Colonic mucosa (tissue), 4 donors: ENCODE measurements at regions not wholly inside any gene's neighbourhood (a gene's known extent, or its start where the extent isn't known, plus 50 kb on each side); places are given as distances from the start of the nearest gene placed in this dataset.

Experiments
- DNase-seq: peaks from one replicate; pipeline ENCODE4 v3.0.0-alpha.2; 2020
- H3K27ac ChIP-seq: fragments of 200-600 bp; one replicate; pipeline ENCODE4 v1.8.0; 2021
- H3K27me3 ChIP-seq: fragments of 200-600 bp; one replicate; pipeline ENCODE4 v1.8.0; 2021
- H3K36me3 ChIP-seq: fragments of 200-600 bp; one replicate; pipeline ENCODE4 v1.8.0; 2021
- H3K4me1 ChIP-seq: fragments of 200-600 bp; one replicate; pipeline ENCODE4 v1.8.0; 2021; ENCODE audit warnings: mild to moderate bottlenecking
- H3K4me3 ChIP-seq: fragments of 200-600 bp; one replicate; pipeline ENCODE4 v1.8.0; 2021
- H3K9ac ChIP-seq, 2 donors: one replicate each; pipeline ENCODE4 v1.7.0; 2013; ENCODE audit warnings: control low read depth in 2 of 2, low read depth in 2 of 2, low read length in 2 of 2
- H3K9me3 ChIP-seq: fragments of 200-600 bp; one replicate; pipeline ENCODE4 v1.8.0; 2021
- CTCF ChIP-seq: fragments of 200-600 bp; IDR thresholded peaks from one replicate; pipeline ENCODE4 v1.8.0; 2022; ENCODE audit warnings: antibody characterized with exemption, mild to moderate bottlenecking
- intact Hi-C: fragments of 100-400 bp; cut with DNase I; formaldehyde crosslinking; loops from one replicate; pipeline ENCODE4 v1.14.1; 2022
- donor health status: healthy.
- donor health status: DM: no; HTN: no; CAD: no.
- donor health status: DM: no; HTN: no; CAD: no.

GRCh38 chr3:157786211-157786610, 283.0 kb upstream of the VEPH1 start:
- no peak overlapping the region for H3K4me3 ChIP-seq
- H3K36me3 ChIP-seq, result no peaks in the 10 kb centered on the region
- no peak overlapping the region for H3K9ac ChIP-seq
- intact Hi-C loops, result no loop called here
- no peak overlapping the region for H3K27ac ChIP-seq
- no peaks in the 10 kb centered on the region for H3K9me3 ChIP-seq
- H3K27me3 ChIP-seq, result no peaks in the 10 kb centered on the region
- no peak for DNase-seq
- no peaks in the 10 kb centered on the region for H3K4me1 ChIP-seq
- TF ChIP-seq CTCF, result no peak

GRCh38 chr3:157785102-157785826, 282.0 kb upstream of the VEPH1 start:
- Histone ChIP-seq H3K4me1 (no peaks in the 10 kb centered on the region), H3K9ac (no peak overlapping the region), H3K4me3 (no peak overlapping the region), H3K36me3 (no peaks in the 10 kb centered on the region), H3K27ac (no peak overlapping the region), H3K27me3 (no peaks in the 10 kb centered on the region), H3K9me3 (no peaks in the 10 kb centered on the region)
- intact Hi-C loops, result no loop called here
- no peak for TF ChIP-seq CTCF
- no peak for DNase-seq

GRCh38 chr3:157782236-157782635, 279.0 kb upstream of the VEPH1 start:
- no peak overlapping the region for H3K4me3 ChIP-seq
- no peak for TF ChIP-seq CTCF
- no peaks in the 10 kb centered on the region for H3K27me3 ChIP-seq
- no peak overlapping the region for H3K9ac ChIP-seq
- no peak overlapping the region for H3K27ac ChIP-seq
- intact Hi-C loops, result no loop called here
- H3K4me1 ChIP-seq, result no peaks in the 10 kb centered on the region
- H3K9me3 ChIP-seq, result no peaks in the 10 kb centered on the region
- no peaks in the 10 kb centered on the region for H3K36me3 ChIP-seq
- no peak for DNase-seq

- Histone ChIP-seq H3K4me1 (no peaks in the 10 kb centered on the region), H3K27me3 (no peaks in the 10 kb centered on the region), H3K9ac (no peak overlapping the region), H3K9me3 (no peaks in the 10 kb centered on the region), H3K36me3 (no peaks in the 10 kb centered on the region), H3K4me3 (no peak overlapping the region), H3K27ac (no peak overlapping the region)
- DNase-seq, result no peak
- intact Hi-C loops, result no loop called here
- no peak for TF ChIP-seq CTCF
Measured at GRCh38 chr3:157776861-157777260, 273.6 kb upstream of the VEPH1 start.

- TF ChIP-seq CTCF, result no peak
- Histone ChIP-seq H3K4me3 (no peak overlapping the region), H3K9ac (no peak overlapping the region), H3K9me3 (no peaks in the 10 kb centered on the region), H3K36me3 (no peaks in the 10 kb centered on the region), H3K27me3 (no peaks in the 10 kb centered on the region), H3K4me1 (no peaks in the 10 kb centered on the region), H3K27ac (no peak overlapping the region)
- intact Hi-C loops, result no loop called here
- DNase-seq, result no peak
Measured at GRCh38 chr3:157775446-157775845, 272.2 kb upstream of the VEPH1 start.
